Panc1 (cell line): ENCODE measurements at regions not wholly inside any gene's neighbourhood (a gene's known extent, or its start where the extent isn't known, plus 50 kb on each side); places are given as distances from the start of the nearest gene placed in this dataset.

Experiments
- ATAC-seq: fragments of 200-7000 bp; cut with Tn5 transposase; 2 replicates; pipeline ENCODE4 v1.9.1; 2020; ENCODE audit warnings: mild to moderate bottlenecking, moderate library complexity
- BruUV-seq: library from RNA; stranded (reverse); fragments of 400-500 nt; replicated peaks from 2 replicates; lab custom pipeline; 2021; lab: Mats Ljungman, UMichigan
- CTCF ChIA-PET: fragments of 300-600 bp; sonication (Branson Sonifier 250); formaldehyde crosslinking; loops from one replicate; lab custom pipeline; 2022; ENCODE audit warnings: antibody characterized with exemption; lab: Charles Lee
- POLR2A ChIA-PET: fragments of 300-600 bp; sonication (Branson Sonifier 250); formaldehyde crosslinking; loops from one replicate; lab custom pipeline; 2022; ENCODE audit warnings: antibody characterized with exemption; lab: Charles Lee
- DNase-seq: peaks from one replicate; pipeline ENCODE4 v3.0.0-alpha.2; 2010; ENCODE audit warnings: low read depth, low spot score
- H3K27ac ChIP-seq: 2 replicates; pipeline ENCODE4 v1.5.1; 2011; ENCODE audit warnings: mild to moderate bottlenecking, low read length, inconsistent platforms
- H3K27me3 ChIP-seq: fragments of 200-500 bp; sonication (Bioruptor generic); 2 replicates; pipeline ENCODE4 v1.6.0; 2014; ENCODE audit warnings: low read length, inconsistent platforms; ENCODE audit not compliant: control insufficient read depth, insufficient read depth
- H3K36me3 ChIP-seq: fragments of 200-500 bp; sonication (Bioruptor generic); 2 replicates; pipeline ENCODE4 v1.5.1; 2014; ENCODE audit warnings: inconsistent platforms, mild to moderate bottlenecking, low read length, moderate library complexity; ENCODE audit not compliant: control insufficient read depth, insufficient read depth
- H3K4me1 ChIP-seq: 2 replicates; pipeline ENCODE4 v1.5.1; 2011; ENCODE audit warnings: inconsistent platforms, mild to moderate bottlenecking, low read length, moderate library complexity; ENCODE audit not compliant: control insufficient read depth, insufficient read depth
- H3K4me3 ChIP-seq, 2 experiments: 2 replicates each; pipeline ENCODE4 v1.5.1; 2011 to 2012; ENCODE audit warnings: low read depth in 2 of 2, low read length in 2 of 2, mild to moderate bottlenecking in 2 of 2, inconsistent platforms in 1 of 2, moderate library complexity in 1 of 2
- H3K9me3 ChIP-seq: fragments of 200-500 bp; sonication (Bioruptor generic); 2 replicates; pipeline ENCODE4 v1.5.1; 2014; ENCODE audit warnings: low read depth, mild to moderate bottlenecking, inconsistent platforms, low read length, moderate library complexity; ENCODE audit not compliant: control insufficient read depth, insufficient read depth
- CTCF ChIP-seq: fragments of 450-650 bp; IDR thresholded peaks from 2 replicates; pipeline ENCODE4 v1.5.1; 2017; ENCODE audit warnings: mild to moderate bottlenecking
- POLR2AphosphoS5 ChIP-seq: IDR thresholded peaks from 2 replicates; pipeline ENCODE4 v1.6.1; 2012; ENCODE audit warnings: mild to moderate bottlenecking, low read depth, low read length, moderate library complexity
- REST ChIP-seq, 2 experiments: IDR thresholded peaks; 2 replicates each; pipeline ENCODE4 v1.6.1; 2011 to 2012; ENCODE audit warnings: low read depth in 2 of 2, control low read depth in 1 of 2, low read length in 1 of 2, mild to moderate bottlenecking in 1 of 2, moderate library complexity in 1 of 2; ENCODE audit not compliant: insufficient read depth in 1 of 2
- SIN3A ChIP-seq: IDR thresholded peaks from 2 replicates; pipeline ENCODE4 v1.6.1; 2012; ENCODE audit warnings: low read depth, mild to moderate bottlenecking, low read length, moderate library complexity, borderline replicate concordance; ENCODE audit not compliant: insufficient read depth
- TCF7L2 ChIP-seq: IDR thresholded peaks from 2 replicates; pipeline ENCODE4 v1.6.1; 2011; ENCODE audit warnings: mild to moderate bottlenecking, low read depth, low read length, inconsistent platforms
- in situ Hi-C: cut with HindIII; loops from 2 replicates; pipeline ENCODE4 v1.10.0; 2016; ENCODE audit warnings: low sequenced_read_pairs, low pct_unique_long_range_greater_than_20kb
- intact Hi-C: fragments of 100-400 bp; cut with micrococcal nuclease; formaldehyde crosslinking; loops from one replicate; pipeline ENCODE4 v1.10.0; 2022; ENCODE audit not compliant: unreplicated experiment

- H3K9me3 ChIP-seq, result no peaks in the 10 kb centered on the region
- no peaks in the 10 kb centered on the region for H3K36me3 ChIP-seq
- no peak overlapping the region for H3K27ac ChIP-seq
- BruUV-seq, result no TSS peak
- no peak for ATAC-seq
- DNase-seq, result no peak
- POLR2A ChIA-PET, result no interaction called here
- no peak overlapping the region for H3K4me3 ChIP-seq
- no peaks in the 10 kb centered on the region for H3K27me3 ChIP-seq
- CTCF ChIA-PET, result no interaction called here
- no peaks in the 10 kb centered on the region for H3K4me1 ChIP-seq
- TF ChIP-seq TCF7L2, result no peak
- TF ChIP-seq CTCF, result no peak
- TF ChIP-seq POLR2AphosphoS5, result no peak
- TF ChIP-seq REST (IDR thresholded peaks at IDR 0.05; ENCODE audit: insufficient read depth in 1 of 2, low read depth in 2 of 2, low read length in 1 of 2), result no peak
- no peak for TF ChIP-seq SIN3A
- in situ Hi-C loops, result no loop called here
- intact Hi-C loops, result no loop called here
Observed at GRCh38 chr4:141792164-141792563, 155.8 kb downstream of the IL15 start.

- ChIA-PET CTCF (no interaction called here), POLR2A (no interaction called here)
- ATAC-seq (no peak), DNase-seq (no peak)
- H3K4me1 ChIP-seq, result no peaks in the 10 kb centered on the region
- H3K36me3 ChIP-seq, result no peaks in the 10 kb centered on the region
- in situ Hi-C loops (no loop called here), intact Hi-C loops (no loop called here)
- BruUV-seq, result no TSS peak
- no peaks in the 10 kb centered on the region for H3K9me3 ChIP-seq
- TF ChIP-seq CTCF, result no peak
- no peak for TF ChIP-seq REST (IDR thresholded peaks at IDR 0.05; ENCODE audit: insufficient read depth in 1 of 2, low read depth in 2 of 2, low read length in 1 of 2)
- no peak for TF ChIP-seq TCF7L2
- TF ChIP-seq POLR2AphosphoS5, result no peak
- TF ChIP-seq SIN3A, result no peak
- H3K4me3 ChIP-seq, result no peak overlapping the region
- H3K27ac ChIP-seq, result no peak overlapping the region
- no peaks in the 10 kb centered on the region for H3K27me3 ChIP-seq
Observed at GRCh38 chr4:141797966-141798365, 161.6 kb downstream of the IL15 start.
